Spleen (tissue), 11 donors: ENCODE measurements at regions not wholly inside any gene's neighbourhood (a gene's known extent, or its start where the extent isn't known, plus 50 kb on each side); places are given as distances from the start of the nearest gene placed in this dataset.

Source experiments
- DNase-seq: peaks from one replicate; pipeline ENCODE4 v3.0.0-alpha.2; 2020
- H3K27ac ChIP-seq, 8 donors: fragments of 200-600 bp; sonication (generic) in 7 of 8; 1 replicate in 4 of 8; 2 replicates in 4 of 8; pipeline versions ENCODE4 v1.5.0 to v1.8.0; 2016 to 2021; ENCODE audit warnings: inconsistent platforms in 4 of 8, mild to moderate bottlenecking in 4 of 8, moderate library complexity in 1 of 8
- H3K27me3 ChIP-seq, 7 donors: fragments of 200-600 bp; sonication (generic) in 6 of 7; replicated peaks in 1 of 7; 1 replicate in 4 of 7; 2 replicates in 3 of 7; pipeline versions ENCODE4 v1.5.0 to v1.8.0; 2016 to 2021; ENCODE audit warnings: inconsistent platforms in 3 of 7, mild to moderate bottlenecking in 1 of 7
- H3K36me3 ChIP-seq, 6 donors: fragments of 200-600 bp; sonication (generic) in 5 of 6; 1 replicate in 4 of 6; 2 replicates in 2 of 6; pipeline versions ENCODE4 v1.5.0 to v1.8.0; 2016 to 2021; ENCODE audit warnings: inconsistent platforms in 2 of 6
- H3K4me1 ChIP-seq, 6 donors: fragments of 200-600 bp; sonication (generic) in 5 of 6; 1 replicate in 3 of 6; 2 replicates in 3 of 6; pipeline versions ENCODE4 v1.5.0 to v1.8.0; 2016 to 2021; ENCODE audit warnings: inconsistent platforms in 3 of 6
- H3K4me3 ChIP-seq, 8 donors: fragments of 200-600 bp; sonication (generic) in 7 of 8; 1 replicate in 4 of 8; 2 replicates in 4 of 8; pipeline versions ENCODE4 v1.5.0 to v1.8.0; 2016 to 2021; ENCODE audit warnings: inconsistent platforms in 4 of 8, mild to moderate bottlenecking in 4 of 8, moderate library complexity in 2 of 8
- H3K9me3 ChIP-seq, 8 donors: fragments of 200-600 bp; sonication (generic) in 7 of 8; 1 replicate in 4 of 8; 2 replicates in 4 of 8; pipeline versions ENCODE4 v1.5.0 to v1.8.0; 2016 to 2021; ENCODE audit warnings: inconsistent platforms in 4 of 8
- CTCF ChIP-seq, 11 experiments: fragments of 200-600 bp in 7 of 11; fragments of 450-650 bp in 4 of 11; sonication (generic) in 4 of 11; IDR thresholded peaks in 8 of 11; conservative IDR thresholded peaks in 3 of 11; 1 replicate in 7 of 11; 2 replicates in 4 of 11; pipeline versions ENCODE4 v1.4.0 to v1.8.0; 2016 to 2021; ENCODE audit warnings: antibody characterized with exemption in 11 of 11, inconsistent platforms in 4 of 11, mild to moderate bottlenecking in 1 of 11
- POLR2A ChIP-seq, 3 donors: fragments of 450-650 bp; IDR thresholded peaks; one replicate each; pipeline ENCODE4 v1.5.1; 2017; ENCODE audit warnings: antibody characterized with exemption in 3 of 3, mild to moderate bottlenecking in 1 of 3
- POLR2AphosphoS5 ChIP-seq, 3 donors: sonication (generic); formaldehyde crosslinking; IDR thresholded peaks; one replicate each; pipeline ENCODE4 v1.5.1; 2017; ENCODE audit warnings: antibody characterized with exemption in 3 of 3
- WGBS, 5 donors: extraction: QIAGEN DNeasy Blood & Tissue Kit in 3 of 5; methylation state at CpG; one replicate each; pipeline versions ENCODE4 v1.1.5 to v1.1.7; 2013 to 2018; 5-methylcytosine and 5-hydroxymethylcytosine counted together
- intact Hi-C: fragments of 100-400 bp; cut with DNase I; formaldehyde crosslinking; loops from one replicate; pipeline ENCODE4 v1.15.0; 2023; ENCODE audit warnings: low total_unique reads
- donor health status: healthy with polysubstance abuse.
- donor health status: DM: no; HTN: no; CAD: no; lungs with moderate emphysema.
- donor health status: DM: no; HTN: no; CAD: no.
- donor health status: Bipolar disorder and iron deficiency.
- donor health status: healthy.
- donor health status: DM: no; HTN: no; CAD: no.
- donor health status: DM: yes; HTN: yes; CAD: no.

- H3K9me3 ChIP-seq, result no peaks in the 10 kb centered on the region
- DNase-seq, result no peak
- H3K27ac ChIP-seq, result no peak overlapping the region
- H3K4me1 ChIP-seq, result peaks cover 0 to 12% (median 0%) of the 10 kb centered on the region in 6 donors
- no peaks in the 10 kb centered on the region for H3K27me3 ChIP-seq
- no peak overlapping the region for H3K4me3 ChIP-seq
- TF ChIP-seq CTCF (IDR thresholded peaks at IDR 0.05 in 8 of 11, conservative IDR thresholded peaks at IDR 0.05 in 3 of 11) (no peak), POLR2A (IDR thresholded peaks at IDR 0.05) (no peak), POLR2AphosphoS5 (IDR thresholded peaks at IDR 0.05) (no peak)
- intact Hi-C loops, result no loop called here
- 93 to 100% (median 94%) methylated on average over 3 of the region's 3 CpGs for WGBS, 5 donors
- no peaks in the 10 kb centered on the region for H3K36me3 ChIP-seq
These were observed 224.9 kb downstream of the VAPA start for GRCh38 chr18:10138719-10139118.

- no peak for DNase-seq
- Histone ChIP-seq H3K27ac (no peak overlapping the region), H3K9me3 (no peaks in the 10 kb centered on the region), H3K36me3 (no peaks in the 10 kb centered on the region), H3K4me1 (peaks cover 0 to 12% (median 0%) of the 10 kb centered on the region in 6 donors), H3K4me3 (no peak overlapping the region), H3K27me3 (no peaks in the 10 kb centered on the region)
- TF ChIP-seq POLR2AphosphoS5 (IDR thresholded peaks at IDR 0.05), result no peak
- no peak for TF ChIP-seq POLR2A (IDR thresholded peaks at IDR 0.05)
- no peak for TF ChIP-seq CTCF (IDR thresholded peaks at IDR 0.05 in 8 of 11, conservative IDR thresholded peaks at IDR 0.05 in 3 of 11)
- intact Hi-C loops, result no loop called here
- WGBS, 5 donors, result 77 to 82% (median 80%) methylated on average over 7 of the region's 7 CpGs
These were observed 226.1 kb downstream of the VAPA start for GRCh38 chr18:10139783-10140410.

- no peak for DNase-seq
- Histone ChIP-seq H3K27me3 (no peaks in the 10 kb centered on the region), H3K4me3 (no peak overlapping the region), H3K36me3 (no peaks in the 10 kb centered on the region), H3K27ac (no peak overlapping the region), H3K9me3 (no peaks in the 10 kb centered on the region), H3K4me1 (peaks cover 0 to 12% (median 0%) of the 10 kb centered on the region in 6 donors)
- intact Hi-C loops, result no loop called here
- no peak for TF ChIP-seq CTCF (IDR thresholded peaks at IDR 0.05 in 8 of 11, conservative IDR thresholded peaks at IDR 0.05 in 3 of 11)
- 56 to 67% (median 58%) methylated on average over 7 of the region's 7 CpGs for WGBS, 5 donors
These were observed 226.9 kb downstream of the VAPA start for GRCh38 chr18:10140461-10141282.

GRCh38 chr18:10141559-10141958 is 227.7 kb downstream of the VAPA start:
- H3K4me1 ChIP-seq, result peaks cover 0 to 12% (median 0%) of the 10 kb centered on the region in 6 donors
- H3K9me3 ChIP-seq, result no peaks in the 10 kb centered on the region
- H3K27me3 ChIP-seq, result no peaks in the 10 kb centered on the region
- no peak overlapping the region for H3K27ac ChIP-seq
- 88 to 94% (median 89%) methylated on average over 6 to 7 of the region's 7 CpGs for WGBS, 5 donors
- TF ChIP-seq POLR2A (IDR thresholded peaks at IDR 0.05) (no peak), CTCF (IDR thresholded peaks at IDR 0.05 in 8 of 11, conservative IDR thresholded peaks at IDR 0.05 in 3 of 11) (no peak), POLR2AphosphoS5 (IDR thresholded peaks at IDR 0.05) (no peak)
- no peak for DNase-seq
- no peaks in the 10 kb centered on the region for H3K36me3 ChIP-seq
- intact Hi-C loops, result no loop called here
- no peak overlapping the region for H3K4me3 ChIP-seq
